AG08396 (cell line): ENCODE measurements at regions not wholly inside any gene's neighbourhood (a gene's known extent, or its start where the extent isn't known, plus 50 kb on each side); places are given as distances from the start of the nearest gene placed in this dataset.

Source experiments
- DNase-seq: peaks from one replicate; pipeline ENCODE4 v3.0.0; 2012; ENCODE audit warnings: low spot score, mixed read lengths

DNA sequence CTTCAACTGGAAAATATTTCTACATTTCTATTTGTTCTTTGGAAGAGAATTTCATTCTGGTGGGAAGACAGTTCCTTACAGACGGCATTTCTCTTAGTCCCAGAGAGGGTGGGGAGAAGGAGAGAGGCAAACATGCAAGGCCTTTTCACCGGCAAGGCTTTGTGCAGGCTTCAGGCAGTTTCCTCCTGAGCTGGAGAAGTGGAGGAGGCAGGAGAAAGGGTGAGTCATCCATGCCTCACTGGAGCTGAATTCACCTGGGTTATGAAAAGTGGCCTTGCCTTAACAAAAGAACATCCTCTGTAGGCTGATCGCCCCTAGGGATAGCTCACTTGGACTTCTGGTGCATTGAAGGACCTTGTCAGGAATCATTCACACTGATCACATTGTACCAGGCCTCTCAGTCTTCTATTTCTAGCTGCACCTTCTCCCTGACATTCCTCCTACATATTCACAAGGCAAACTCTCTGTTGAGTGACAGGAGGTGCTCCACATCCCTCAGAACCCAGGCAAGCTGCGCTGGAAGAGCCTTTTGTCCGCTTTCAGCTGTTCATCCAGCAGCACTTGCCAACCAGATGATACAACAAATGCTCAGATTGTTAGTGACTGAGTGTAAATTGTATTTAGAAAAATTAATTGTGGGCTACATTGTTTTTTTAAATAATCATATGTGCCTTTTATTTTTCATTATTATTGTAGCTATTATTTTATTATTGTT lies 796.1 kb downstream of the DCDC2C start:
- no peak for DNase-seq

DNA sequence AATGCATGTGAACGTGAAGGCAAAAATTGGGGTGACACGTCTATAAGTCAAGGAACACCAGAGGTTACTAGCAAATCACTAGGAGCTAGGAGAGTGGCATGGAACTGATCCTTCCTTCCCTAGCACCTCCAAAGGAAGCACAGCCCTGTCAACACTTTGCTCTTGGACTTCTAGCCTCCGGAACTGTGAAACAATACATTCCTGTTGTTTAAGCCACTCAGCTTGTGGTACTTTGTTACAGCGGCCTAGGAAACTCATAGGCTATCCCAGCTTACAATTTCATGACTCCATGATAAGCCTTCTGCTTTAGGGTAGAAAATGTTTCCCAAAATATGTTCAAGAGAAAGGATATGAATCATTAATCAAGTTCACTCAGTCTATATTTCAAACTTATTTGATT lies 798.1 kb downstream of the DCDC2C start:
- DNase-seq = no peak

DNA sequence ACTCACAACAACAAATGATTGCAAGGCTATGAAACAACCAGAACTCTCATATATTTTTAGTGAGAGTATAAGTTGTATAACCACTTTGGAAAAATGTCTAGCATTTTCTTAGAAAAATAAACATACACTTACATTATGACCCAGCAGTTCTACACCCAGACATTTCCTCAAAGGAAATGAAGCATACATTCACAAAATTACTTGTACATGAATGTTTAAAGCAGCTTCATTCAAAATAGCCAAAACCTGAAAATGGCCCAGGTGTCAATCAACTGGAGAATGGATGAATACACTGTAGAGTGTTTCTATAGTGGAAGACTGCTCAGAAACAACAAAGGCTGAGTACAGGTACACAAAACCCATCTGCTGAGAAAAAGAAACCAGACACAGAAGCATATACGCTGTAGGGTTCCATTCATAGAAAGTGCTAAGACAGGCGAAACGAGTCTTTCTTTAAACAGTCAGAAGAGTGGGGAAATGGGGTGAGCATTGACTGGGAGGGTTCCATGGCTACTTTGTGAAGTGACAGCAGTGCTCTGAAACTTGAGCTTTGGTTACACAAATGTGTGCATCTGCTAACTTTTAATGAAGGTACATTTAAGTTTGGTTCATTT lies 799.0 kb downstream of the DCDC2C start:
- DNase-seq = no peak

DNA sequence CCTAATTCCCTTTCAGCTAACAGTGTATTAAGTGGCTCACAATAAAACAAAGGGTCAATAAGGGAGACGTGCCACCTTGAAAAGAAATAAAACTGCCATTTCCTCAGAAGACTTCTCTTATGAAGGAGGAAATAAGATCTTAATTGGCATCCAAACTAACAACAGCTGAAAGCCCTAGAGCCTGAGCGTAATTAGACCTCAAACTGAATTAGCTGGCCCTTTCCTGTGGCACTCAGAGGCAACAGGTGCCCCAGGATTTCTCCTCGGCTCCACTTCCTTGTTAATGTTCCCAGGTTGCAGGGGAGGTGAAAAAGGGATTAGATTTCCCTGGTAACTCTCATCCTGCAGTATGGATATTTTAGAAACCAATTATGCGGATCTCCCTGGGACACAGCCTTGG lies 804.3 kb downstream of the DCDC2C start:
- no peak for DNase-seq

DNA sequence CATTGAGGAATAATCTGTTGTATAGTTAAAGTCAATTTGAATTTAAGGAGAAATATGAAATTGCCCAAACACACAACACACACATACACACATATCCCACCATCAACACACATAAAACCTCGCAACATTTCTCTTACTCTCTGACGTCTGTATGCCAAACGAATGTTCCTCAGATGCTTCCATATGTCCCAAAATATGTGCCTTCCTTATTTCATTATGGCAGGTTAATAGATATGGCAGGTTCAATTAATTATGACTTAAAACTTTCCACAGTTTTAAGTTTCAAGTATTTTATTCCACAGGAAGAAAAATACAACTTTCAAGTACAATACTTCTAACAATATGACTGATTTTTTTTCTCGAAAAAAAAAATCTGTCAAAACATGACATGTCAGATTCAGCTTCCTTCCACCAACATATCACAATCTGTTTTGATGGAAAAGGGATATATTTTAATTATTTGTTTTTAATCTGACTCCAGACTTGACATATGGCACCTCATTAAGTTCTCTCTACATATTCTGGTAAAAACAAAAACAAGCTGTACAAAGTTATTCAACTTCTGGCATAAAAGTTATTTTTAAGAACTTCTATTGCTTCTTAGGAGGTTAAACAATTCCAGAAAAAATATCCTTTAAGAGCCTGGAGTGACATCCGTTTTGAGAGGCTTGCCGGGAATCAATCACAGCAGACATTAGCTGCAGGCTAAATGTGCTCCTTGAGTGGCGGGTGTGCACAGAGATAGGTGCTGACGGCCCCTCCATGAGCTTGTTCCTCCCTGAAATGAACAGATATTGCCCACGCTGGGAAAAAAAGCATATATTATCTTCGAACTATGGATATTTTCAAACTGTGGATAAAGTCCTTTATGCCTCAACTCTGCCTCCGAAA lies 812.7 kb downstream of the DCDC2C start:
- no peak for DNase-seq

DNA sequence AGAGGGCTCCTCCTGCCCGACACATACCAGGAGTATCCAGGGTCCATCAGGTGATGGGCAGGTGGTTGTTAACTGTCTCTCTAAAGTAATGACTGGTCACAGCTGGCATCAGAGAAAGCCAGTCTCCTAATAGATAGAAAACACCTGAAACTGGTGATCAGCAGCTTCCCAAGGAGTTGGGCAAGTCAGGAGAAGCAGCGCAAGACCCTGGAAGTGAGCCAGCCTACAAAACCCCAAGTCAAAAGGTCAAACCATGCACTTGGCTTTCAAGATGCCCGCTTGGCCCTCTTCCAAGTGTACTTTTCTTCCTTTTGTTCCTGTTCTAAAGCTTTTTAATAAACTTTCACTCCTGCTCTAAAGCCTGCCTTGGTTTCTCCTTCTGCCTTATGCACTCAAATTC lies 815.2 kb downstream of the DCDC2C start:
- no peak for DNase-seq

DNA sequence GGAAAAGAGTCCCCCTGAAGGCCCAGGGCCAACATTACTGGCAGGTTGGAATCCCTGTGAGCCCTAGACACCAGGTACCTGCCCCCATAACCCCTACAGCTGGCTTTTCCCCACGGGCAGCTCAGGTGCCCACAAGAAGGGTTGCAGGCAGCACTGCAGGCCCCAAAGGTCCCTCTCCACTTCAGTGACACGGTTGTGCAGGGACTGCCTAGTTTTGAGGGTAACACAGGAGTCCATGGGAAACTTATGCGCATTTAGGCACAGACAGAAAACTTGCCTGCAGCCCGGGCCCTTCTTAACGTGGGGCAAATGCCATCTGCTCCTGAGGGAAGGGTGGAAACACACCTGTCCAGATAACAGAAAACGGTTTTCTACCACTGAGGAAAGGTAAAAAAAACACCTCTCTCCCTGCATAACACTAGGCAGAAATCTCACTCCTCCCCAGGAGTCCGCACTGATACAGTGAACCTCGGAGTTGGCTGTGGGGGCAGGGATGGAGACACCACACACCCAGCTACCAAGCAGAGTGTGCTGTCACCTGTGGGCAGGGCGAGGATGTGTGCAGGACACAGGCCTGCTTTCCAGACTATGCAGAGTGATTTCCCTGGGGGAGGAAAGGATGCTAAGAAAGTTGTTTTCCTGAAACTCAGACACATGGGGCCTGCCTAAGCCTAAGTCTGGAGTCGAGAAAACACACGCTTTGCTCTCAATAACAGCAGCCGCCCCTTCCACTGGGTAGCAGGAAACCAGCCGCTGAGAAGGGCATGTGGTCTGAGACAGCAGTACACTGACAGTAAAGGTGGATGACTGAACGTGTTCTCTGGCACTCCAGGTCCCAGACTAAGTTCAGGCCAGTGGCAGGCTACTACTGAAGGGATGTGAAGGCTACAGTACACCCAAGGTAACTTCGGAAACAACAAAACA lies 819.4 kb downstream of the DCDC2C start:
- DNase-seq = no peak

DNA sequence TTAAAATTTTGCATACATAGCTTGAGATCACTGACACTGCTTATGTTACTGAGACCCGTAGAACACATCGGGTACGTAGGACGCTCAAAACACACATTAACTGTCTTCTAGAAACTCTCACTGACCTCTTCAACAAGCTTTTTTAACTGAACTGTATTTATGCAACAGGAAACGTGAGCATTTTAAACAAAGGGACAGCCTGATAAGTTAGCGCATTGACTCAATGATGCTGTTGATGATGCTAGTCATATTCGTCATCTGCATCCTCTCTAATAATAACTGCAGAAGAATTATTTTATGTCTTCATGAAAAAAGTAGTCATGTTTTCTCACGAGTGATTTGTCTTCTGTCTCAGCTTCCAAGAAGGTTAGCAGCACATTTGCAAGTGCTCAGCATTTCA lies 824.0 kb downstream of the DCDC2C start:
- no peak for DNase-seq

DNA sequence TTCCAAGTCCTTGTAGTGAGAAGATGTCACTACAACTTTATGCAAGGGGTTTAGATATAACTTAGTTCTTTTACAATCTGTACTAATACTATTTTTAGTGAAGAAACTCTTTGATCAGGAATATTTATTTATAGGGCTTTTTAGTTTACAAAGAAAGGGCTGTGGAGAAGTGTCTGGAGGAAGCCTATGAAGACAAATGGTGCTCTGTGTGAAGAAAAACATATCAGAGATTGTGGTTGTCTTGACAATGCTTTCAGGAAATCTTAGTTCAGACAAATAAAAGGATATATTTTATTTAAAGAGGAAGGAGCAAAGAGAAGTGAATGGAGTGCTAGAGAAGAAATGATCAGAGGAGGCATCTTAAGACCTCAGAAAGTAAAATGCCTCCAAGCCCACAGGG lies 824.9 kb downstream of the DCDC2C start:
- no peak for DNase-seq

DNA sequence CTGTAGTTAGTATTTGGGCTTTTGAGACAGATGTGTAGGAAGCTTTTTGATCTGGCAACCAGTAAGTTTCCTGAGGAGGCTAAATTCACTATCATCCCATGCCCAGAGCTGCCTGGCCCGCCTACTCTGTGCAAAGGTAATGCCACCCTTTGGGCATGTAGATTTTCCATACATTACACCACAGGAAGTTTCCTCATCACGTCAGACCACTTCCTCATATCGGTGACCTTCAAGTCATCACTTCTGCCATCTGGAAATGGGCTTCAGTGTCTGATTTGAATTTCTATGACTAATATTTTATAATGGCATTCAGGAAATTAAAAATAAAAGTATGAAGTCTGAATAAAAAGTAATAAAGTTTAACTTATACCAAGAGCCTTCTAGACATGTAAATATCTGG lies 825.4 kb downstream of the DCDC2C start:
- DNase-seq = no peak

DNA sequence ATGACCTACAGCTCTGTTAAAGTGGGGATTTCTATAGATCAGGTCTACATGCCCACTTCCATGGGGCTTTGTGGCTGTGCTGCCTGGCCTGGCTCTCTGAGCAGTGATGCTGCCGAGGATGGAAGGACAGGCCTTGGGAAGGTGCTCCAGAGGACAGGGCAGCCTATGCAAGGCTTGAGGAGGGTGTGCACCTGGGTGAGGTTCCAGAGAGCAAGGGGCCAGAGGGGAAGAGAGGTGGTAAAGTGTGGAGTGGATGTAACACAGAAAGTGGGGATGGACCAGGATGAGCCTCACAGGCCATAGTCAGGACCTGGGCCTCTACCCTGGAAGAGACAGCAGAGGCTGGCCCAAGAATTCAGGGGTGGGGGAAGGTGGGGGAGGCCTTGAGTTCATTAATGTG lies 826.4 kb downstream of the DCDC2C start:
- DNase-seq = no peak

DNA sequence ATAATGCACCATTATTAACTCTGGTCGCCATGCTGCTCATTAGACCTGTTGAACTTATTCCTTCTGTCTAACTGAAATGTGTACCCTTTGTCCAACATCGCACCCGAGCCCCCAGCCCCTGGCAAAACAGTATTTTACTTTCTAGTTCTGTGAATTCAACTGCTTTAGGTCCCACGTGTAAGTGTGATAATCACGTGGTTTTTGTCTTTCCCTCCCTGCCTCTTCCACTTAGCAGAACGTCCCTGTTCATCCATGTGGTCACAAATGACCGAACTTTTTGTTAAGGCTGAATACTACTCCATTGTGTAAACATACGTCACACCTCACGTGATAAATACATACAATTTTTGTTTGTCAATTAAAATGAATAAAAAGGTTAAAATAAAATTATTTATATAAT lies 826.9 kb downstream of the DCDC2C start:
- no peak for DNase-seq

DNA sequence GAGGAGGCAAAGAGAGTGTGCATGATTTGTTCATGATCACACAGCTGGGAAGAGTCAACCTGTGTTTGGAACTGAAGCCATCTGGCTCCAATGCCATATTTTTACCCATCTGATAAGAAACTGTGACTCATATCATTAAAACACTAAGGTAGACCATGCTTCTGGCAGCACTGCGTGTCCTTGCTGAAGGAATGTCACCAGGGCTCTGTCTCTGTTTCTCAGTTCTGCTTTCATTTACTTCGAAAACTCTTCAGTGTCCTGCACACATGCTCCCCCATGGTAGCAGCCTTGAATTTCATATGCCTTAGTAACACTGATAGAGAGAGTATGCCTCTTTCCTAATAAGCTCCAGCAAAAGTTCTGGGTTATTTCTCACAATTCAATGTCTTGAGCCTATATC lies 830.4 kb downstream of the DCDC2C start:
- no peak for DNase-seq

DNA sequence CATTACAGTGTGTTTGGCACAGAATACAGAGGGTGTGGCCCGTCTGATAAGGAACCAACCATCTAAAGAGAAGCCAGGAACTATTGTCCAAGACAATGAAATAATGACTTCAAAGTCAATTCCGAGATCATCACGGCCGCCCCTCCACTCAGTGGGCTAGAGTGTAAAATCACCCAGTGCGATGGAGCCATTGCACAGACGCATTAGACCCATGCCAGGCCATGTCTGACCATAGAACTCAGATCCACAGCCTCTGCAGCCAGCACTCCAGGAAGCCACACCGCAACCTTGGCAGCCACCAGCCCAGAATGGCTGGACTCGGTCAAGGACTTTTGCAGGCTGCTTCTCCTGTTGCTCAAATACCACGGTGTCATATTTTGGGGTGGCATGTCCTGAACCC lies 835.7 kb downstream of the DCDC2C start:
- DNase-seq = no peak

DNA sequence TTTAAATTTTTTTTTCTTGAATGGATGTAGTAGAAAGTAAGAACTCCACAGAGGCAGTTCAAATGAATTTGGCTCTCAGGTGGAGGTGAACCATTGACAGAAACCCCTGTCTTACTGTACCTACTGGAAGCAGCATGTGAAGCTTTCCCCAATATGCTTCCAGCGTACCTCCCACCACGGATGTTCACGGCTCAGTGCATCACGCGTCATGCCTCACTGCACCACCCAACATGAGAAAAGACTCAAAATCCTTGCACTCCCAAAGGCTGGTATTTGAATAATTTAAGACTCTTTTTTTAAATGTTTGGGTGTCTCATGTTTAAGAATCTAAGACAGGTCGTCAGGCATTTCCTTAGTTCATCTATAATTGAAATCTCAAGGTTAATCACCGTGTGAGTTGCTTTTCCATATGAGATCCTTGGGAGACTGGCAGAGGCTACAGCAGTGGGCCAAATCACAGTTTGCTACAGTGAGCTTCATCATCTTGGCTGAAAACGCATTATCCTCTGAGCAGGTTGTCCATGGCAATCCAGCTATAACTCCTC lies 846.4 kb downstream of the DCDC2C start:
- DNase-seq = no peak

DNA sequence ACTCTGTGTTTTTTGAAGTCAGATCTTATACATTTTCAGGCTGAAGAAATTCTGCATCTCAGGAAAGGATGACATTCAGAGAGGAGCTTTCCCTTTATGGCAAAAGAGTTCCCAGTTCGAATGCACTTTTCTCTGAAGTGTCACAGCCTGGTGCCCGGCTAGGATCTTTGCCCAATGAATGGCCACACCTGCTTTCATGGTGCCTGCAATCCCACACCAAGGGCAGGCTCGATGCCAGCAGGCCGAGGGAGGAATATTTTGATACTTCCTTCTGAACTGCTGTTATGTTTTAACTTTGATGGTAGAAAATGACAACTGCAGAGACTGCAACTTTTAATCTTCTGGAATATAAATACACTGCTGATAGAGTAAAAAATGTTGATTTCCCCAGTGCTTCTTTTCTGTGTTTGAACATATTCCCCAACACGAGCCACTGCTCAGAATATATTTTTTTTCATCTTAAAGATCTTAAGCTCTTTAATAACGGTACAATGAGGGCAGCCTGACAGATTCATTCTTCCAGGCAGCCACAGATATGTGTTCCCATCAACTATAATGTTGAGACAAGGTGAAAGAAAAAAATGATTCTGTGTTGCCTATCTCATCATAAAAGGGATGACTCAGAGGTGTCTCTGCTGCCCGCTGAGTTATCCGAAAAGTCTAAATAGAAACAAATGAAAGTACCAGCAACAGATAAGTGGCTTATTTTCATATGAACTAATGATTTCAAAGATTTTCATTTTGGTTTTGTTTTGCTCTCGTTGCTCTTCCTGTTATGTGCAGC lies 848.5 kb downstream of the DCDC2C start:
- no peak for DNase-seq

DNA sequence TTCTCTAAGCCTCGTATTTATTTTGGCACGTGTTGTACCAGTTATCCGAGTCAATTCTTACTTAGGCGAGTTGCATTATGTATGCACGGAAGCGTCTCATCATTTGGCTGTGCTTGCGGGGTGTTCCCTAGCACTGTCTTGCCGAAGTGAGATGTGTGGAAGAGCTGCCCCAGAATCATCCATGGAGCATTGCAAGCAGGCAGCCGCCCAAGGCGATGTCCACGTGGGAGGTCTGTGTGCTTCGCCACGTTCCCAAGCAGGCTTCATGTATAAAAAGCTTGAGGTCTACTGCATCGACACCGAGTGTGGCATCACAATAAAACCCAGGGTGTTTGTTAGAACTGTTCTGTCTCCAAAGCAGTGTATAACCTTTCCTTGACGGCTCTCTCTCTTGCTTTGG lies 849.9 kb downstream of the DCDC2C start:
- no peak for DNase-seq

DNA sequence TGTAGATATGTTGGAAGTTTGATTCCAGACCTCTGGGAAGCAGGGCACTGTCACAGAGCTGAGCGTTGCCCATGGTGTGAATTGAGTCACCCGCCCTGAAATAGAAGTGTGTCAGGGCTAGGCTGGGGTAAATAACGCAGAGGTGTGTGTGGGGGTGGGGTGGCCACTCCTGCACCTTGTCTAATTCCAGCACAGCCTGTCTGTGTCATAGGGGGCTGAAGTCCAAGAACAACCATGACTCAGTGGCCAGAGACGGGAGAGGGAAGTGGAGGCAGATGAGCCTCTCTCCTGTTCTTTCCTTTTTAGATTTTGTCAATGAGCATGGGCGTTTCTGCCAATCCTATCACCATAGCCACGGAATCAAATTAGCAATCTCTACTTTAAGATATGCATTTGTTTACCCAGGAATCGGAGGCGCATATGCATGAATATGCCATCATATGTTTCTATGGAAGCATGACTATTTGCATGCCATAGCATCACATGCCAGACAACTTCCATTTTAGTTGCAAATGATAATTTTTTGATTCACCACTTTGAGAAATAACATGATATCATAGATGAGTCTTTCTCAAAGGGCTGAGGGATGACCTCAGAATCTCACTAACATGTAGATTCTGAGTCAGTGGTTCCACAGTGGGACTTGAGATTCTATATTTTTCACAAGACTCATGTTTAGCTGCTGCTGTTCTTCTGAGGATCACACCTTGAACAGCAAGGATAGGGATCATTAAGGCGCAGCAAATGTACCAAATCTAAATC lies 852.9 kb downstream of the DCDC2C start:
- DNase-seq = no peak

DNA sequence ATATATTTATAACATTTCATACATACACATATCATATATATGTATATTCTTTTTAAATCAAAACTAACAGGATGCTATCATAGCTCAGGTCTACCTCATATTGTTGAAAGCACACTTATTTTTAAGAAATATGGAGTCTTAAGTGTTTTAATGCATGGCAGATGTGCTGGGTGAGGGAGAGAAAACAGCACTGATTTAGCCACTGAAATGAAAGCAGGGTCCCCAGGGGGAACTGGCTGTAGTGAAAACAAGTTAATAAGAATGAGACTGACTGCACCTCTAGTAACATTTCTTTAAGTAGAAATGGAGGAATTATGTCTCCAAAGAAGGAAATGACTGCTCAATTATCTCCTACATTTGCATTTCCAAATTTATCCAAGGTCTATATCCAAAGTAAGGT lies 857.8 kb downstream of the DCDC2C start:
- no peak for DNase-seq

DNA sequence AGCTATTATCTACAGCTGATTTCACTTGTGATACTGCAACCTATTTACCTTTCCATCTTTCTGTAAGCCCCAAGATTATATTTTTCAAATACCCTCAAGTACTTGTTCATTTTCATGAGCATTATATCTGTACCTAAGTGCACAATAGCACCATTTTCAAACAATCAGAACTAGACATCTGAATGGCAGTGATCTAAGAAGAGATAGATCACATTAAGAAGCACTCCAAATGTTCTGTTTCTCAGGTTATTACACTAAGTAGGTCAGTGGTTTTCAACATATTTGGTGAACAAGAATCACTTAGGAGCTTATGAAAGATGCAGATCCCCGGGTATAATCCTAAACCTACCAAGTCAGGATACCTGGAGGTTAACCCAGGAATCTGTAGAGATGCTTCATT lies 872.7 kb downstream of the DCDC2C start:
- DNase-seq = no peak
